Breast epithelium (tissue), 3 donors: ENCODE measurements at regions not wholly inside any gene's neighbourhood (a gene's known extent, or its start where the extent isn't known, plus 50 kb on each side); places are given as distances from the start of the nearest gene placed in this dataset.

Source experiments
- CTCF ChIP-seq, 3 donors: fragments of 450-650 bp; IDR thresholded peaks; one replicate each; pipeline ENCODE4 v1.5.1; 2016 to 2017; ENCODE audit warnings: antibody characterized with exemption in 3 of 3, mild to moderate bottlenecking in 3 of 3, moderate library complexity in 3 of 3
- POLR2A ChIP-seq: fragments of 450-650 bp; IDR thresholded peaks from one replicate; pipeline ENCODE4 v1.6.1; 2016; ENCODE audit warnings: antibody characterized with exemption, mild to moderate bottlenecking, moderate library complexity
- POLR2AphosphoS5 ChIP-seq, 3 donors: sonication (generic); formaldehyde crosslinking; IDR thresholded peaks; one replicate each; pipeline ENCODE4 v1.6.1; 2017; ENCODE audit warnings: antibody characterized with exemption in 3 of 3

DNA sequence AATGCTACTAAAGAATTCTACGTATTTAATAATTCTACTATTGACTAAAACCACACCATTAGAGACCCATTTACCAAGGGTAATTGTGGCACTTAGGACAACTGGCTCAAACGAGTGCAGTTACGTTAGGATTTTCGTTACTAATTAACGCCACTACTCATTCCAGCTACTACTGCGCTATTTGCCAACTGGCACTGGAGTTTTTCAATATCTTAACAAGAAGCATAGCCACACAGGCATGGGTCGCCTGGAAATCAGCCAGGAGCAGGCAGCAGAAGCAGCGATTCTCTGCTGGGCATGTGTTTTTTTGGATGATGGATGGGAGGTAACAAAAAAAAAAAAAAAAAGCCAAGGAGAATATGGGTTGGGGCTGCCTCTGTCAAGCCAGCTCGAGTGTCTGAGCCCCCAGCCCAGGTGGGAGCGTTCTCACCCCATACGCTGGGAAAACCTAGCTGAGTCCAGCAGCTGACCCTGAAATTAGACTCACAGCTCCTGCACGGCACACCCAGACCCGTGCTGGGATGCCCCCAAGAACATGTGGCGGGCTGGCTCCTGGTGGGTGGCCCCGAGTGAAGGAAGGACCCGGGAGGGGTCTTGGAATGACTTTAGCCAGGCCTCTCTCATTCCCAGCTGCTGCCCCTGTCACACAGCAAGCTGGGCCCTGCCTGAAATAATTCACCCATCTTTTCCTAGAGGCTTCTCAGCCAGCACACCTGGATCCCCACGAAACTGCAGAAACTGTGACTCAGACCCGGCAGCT, 214.0 kb downstream of the BRD1 start:
- TF ChIP-seq CTCF (IDR thresholded peaks at IDR 0.05): no peak
- TF ChIP-seq POLR2A: no peak
- no peak for TF ChIP-seq POLR2AphosphoS5 (IDR thresholded peaks at IDR 0.05)
